ENCODE measurements at regions not wholly inside any gene's neighbourhood (a gene's known extent, or its start where the extent isn't known, plus 50 kb on each side); places are given as distances from the start of the nearest gene placed in this dataset.
"Not testable (repeated sequence)": the region's sequence is repeated elsewhere in the genome, so short reads cannot be mapped to it uniquely, and the experiment has no call there.

DNA sequence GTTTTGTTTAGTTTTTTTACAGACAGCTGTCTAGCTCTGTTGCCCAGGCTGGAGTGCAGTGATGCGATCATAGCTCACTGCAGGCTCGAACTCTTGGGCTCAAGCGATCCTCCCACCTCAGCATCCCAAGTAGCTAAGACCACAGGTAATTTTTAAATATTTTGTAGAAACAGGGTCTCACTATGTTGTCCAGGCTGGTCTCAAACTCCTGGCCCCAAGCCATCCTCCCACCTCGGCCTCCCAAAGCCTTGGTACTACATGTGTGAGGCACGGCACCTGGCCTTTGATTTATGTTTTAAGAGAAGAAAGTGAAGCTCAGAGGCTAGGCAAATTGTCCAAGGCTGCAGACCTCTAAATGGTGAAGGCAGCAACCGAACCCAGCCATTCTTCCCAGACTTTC lies 98.6 kb upstream of the SVIL start:
- H3K4me3 Mint-ChIP-seq: no peak overlapping the region
- DNase-seq: no peak
- H3K4me1 Mint-ChIP-seq: peaks cover 27% of the 10 kb centered on the region
- no peak overlapping the region for H3K27ac Mint-ChIP-seq
- CTCF ChIA-PET: interaction anchor here (1.2 kb wide), 2 partner anchors 11 to 33 kb away, joined by 3 to 4 read pairs; no protein-coding TSS in a partner anchor
- peaks cover 43% of the 10 kb centered on the region for H3K27me3 Mint-ChIP-seq
- peaks cover 19% of the 10 kb centered on the region for H3K36me3 Mint-ChIP-seq
- H3K9me3 Mint-ChIP-seq: peaks cover 2% of the 10 kb centered on the region

DNA sequence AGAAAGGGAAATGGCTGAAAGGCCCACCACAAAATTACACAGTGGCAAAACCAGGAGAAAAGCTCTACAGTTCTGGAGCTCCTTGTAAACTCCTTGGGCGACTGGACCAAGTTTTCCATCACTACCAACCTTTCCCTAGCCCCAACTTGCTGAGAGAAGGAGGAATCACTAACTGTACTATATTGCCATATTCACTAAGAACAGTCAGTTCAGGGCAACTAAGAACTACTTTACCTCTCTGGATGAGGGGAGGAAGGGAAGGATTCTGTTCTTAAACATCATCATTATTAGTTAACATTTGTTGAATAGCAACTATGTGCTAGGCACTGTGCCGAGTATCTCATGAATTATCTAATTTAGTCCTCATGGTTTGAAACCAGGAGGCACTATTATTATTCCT lies 98.1 kb upstream of the SVIL start:
- Mint-ChIP-seq H3K4me1 (peaks cover 27% of the 10 kb centered on the region), H3K36me3 (peaks cover 19% of the 10 kb centered on the region), H3K9me3 (peaks cover 2% of the 10 kb centered on the region), H3K27ac (no peak overlapping the region), H3K27me3 (peaks cover 39% of the 10 kb centered on the region), H3K4me3 (no peak overlapping the region)
- DNase-seq: no peak
- CTCF ChIA-PET: interaction anchor here (1.2 kb wide), 1 partner anchor 12 kb away, joined by 4 read pairs; no protein-coding TSS in a partner anchor

DNA sequence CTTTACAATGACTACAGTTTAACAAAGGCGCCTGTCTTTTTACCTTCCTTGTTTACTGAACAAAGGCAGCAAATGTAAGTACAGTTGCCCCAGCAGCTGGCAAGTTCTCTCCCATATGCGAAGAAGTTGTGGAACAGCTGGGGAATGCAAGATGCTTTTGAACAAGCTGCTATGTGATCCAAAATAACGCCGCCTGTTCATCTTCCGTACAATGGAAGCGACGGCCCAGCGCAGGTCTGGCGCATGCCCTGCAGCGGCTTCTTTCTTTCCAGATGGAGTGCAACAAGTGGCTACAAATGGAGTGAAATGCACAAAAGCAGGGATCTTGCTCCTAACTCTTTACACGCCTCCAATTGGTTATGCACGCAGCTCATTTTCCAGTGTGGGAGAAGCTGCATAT lies 97.0 kb upstream of the SVIL start:
- no peak for DNase-seq
- peaks cover 19% of the 10 kb centered on the region for H3K36me3 Mint-ChIP-seq
- H3K4me3 Mint-ChIP-seq: no peak overlapping the region
- H3K9me3 Mint-ChIP-seq: peaks cover 2% of the 10 kb centered on the region
- CTCF ChIA-PET: no interaction called here
- H3K27me3 Mint-ChIP-seq: peaks cover 28% of the 10 kb centered on the region
- peaks cover 21% of the 10 kb centered on the region for H3K4me1 Mint-ChIP-seq
- H3K27ac Mint-ChIP-seq: no peak overlapping the region

DNA sequence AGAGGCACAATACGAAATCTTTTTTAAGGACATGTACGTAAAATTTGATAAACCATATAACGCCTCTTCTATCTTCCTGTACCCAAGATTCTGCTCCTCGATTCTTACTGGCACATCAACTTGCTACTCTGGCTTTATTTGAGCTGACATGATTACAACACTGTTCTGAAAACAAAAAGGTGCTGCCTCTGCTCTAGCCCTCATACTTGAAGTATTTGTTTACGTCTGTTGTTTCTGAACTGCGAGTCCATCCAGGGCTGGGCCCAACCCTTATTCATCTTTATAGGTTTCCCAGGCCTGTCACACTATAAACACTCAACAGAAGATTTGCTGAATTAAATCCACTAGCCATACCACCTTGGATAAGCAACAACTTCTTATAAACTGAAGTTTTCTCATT lies 96.2 kb upstream of the SVIL start:
- Mint-ChIP-seq H3K9me3 (peaks cover 2% of the 10 kb centered on the region), H3K4me3 (no peak overlapping the region), H3K27ac (no peak overlapping the region), H3K4me1 (peaks cover 21% of the 10 kb centered on the region), H3K27me3 (peaks cover 22% of the 10 kb centered on the region), H3K36me3 (peaks cover 19% of the 10 kb centered on the region)
- CTCF ChIA-PET: no interaction called here
- no peak for DNase-seq

DNA sequence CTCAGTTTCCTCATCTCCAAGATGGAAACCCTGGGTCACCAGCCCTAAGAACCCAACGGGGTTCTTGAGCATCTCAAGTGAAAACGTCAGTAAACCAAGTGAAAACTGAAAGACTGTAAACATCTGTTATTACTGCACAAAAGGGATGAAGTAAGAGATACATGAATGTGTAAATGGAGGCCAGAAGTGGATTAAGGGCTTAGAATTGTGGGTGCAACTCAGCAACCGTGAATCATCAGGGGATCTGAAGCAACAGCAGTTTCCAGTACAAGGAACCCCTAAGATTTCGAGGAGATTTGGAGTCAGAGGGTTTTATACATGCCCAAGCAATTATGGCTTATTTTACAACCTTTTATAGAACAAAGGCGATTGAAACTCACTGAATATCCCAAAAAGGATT lies 95.7 kb upstream of the SVIL start:
- Mint-ChIP-seq H3K4me3 (no peak overlapping the region), H3K4me1 (peaks cover 22% of the 10 kb centered on the region), H3K27ac (no peak overlapping the region), H3K9me3 (peaks cover 2% of the 10 kb centered on the region), H3K27me3 (peaks cover 18% of the 10 kb centered on the region), H3K36me3 (peaks cover 19% of the 10 kb centered on the region)
- CTCF ChIA-PET: no interaction called here
- DNase-seq: no peak

DNA sequence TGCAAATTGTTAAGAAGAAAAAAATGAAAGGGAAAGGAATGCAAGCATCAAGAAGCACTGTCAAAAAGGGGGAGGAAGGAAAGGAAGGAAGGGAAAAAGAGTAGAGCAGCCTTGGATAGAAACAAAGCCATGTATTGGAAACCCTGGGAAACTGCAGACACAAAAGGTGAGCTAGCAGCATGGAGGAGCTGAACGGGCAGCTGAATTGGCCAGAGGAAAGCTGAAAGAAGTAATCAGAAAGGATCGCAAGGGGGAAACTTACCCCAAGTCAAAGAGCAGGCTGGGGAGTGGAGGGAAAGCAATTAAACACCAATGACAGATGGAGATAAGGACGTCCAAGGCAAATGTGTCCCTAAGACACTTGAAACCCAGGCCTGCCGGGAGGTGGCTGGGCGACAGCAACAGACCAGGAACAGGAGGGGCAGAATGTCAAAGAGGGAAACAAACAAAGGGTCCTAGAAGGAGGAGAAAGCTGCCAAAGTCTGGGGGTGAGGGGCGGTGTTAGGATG lies 93.8 kb upstream of the SVIL start:
- CTCF ChIA-PET: no interaction called here
- H3K4me1 Mint-ChIP-seq: peaks cover 16% of the 10 kb centered on the region

DNA sequence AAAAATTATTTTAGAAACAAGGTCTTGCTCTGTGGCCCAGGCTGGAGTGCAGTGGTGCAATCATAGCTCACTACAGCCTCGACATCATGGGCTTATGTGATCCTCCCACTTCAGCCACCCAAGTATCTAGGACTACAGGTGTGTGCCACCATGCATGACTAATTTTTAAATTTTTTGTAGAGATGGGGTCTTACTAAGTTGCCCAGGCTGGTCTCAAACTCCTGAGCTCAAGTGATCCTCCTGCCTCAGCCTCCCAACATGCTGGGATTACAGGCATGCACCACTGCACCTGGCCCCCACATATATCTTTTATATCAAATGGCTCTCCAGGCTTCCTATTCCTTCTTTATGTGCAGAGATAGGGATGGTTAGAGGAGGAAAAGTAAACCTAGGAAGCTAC lies 91.2 kb upstream of the SVIL start:
- H3K4me1 Mint-ChIP-seq, H3K9me3 Mint-ChIP-seq, H3K27ac Mint-ChIP-seq, DNase-seq, CTCF ChIA-PET, H3K27me3 Mint-ChIP-seq, H3K4me3 Mint-ChIP-seq: not testable (repeated sequence)
- H3K36me3 Mint-ChIP-seq: peaks cover 22% of the 10 kb centered on the region

More for the DNA sequence above, 93.8 kb upstream of the SVIL start:
- Mint-ChIP-seq H3K27ac (no peak overlapping the region), H3K9me3 (peaks cover 2% of the 10 kb centered on the region), H3K36me3 (peaks cover 19% of the 10 kb centered on the region), H3K4me3 (no peak overlapping the region), H3K27me3 (peaks cover 9% of the 10 kb centered on the region)
- no peak for DNase-seq

DNA sequence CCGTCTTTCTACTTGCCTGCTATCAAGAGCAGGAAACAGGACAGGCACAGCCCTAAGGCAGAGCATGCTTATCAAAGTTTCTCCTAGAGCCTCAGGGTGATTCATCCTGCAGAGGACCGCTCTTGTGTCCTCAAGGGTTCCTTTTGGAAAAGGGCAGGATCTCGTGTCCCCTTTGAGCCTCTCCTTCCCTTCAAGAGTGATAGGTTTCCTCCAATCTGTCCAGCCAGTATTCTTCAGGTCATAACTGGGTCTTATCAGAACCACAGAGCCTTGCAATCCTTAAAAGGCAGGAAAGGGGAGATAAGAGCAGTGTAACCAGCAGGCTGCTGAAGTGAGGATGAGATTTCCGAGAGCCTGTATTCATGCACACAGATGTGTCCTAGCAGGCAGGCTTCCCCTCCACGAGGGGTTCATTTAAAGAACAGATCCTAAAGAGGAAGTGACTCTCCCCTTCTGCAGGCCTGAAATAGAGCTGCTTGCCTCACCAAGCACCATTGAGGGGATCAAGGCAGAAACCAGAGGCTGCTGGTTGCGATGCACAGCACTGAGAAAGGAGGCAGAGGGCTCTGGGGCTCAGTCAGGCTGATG lies 90.5 kb upstream of the SVIL start:
- Mint-ChIP-seq H3K36me3 (peaks cover 20% of the 10 kb centered on the region), H3K4me3 (no peak overlapping the region), H3K27ac (no peak overlapping the region), H3K4me1 (peaks cover 9% of the 10 kb centered on the region), H3K27me3 (peaks cover 4% of the 10 kb centered on the region), H3K9me3 (peaks cover 10% of the 10 kb centered on the region)
- DNase-seq: no peak
- CTCF ChIA-PET: no interaction called here

DNA sequence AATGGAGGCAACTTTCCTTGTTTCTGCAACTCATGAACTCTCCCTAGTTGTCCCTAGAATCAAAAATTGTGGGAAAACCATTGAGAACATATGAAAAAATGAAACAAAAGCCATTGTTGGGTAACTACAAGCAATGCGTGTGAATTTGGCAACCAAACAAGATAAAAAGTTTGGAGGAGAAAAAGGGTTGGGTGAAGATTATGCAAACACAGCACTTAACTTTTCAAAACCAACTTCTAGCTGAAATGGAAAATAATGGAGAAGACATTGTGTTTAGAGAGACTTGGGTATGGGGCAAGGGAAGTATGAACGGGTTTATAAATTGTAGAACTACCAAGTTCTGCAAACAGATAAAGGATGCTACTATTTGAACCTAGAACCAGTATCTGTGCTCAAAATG lies 89.0 kb upstream of the SVIL start:
- Mint-ChIP-seq H3K27me3 (peaks cover 4% of the 10 kb centered on the region), H3K36me3 (peaks cover 21% of the 10 kb centered on the region), H3K27ac (no peak overlapping the region), H3K9me3 (peaks cover 20% of the 10 kb centered on the region), H3K4me1 (peaks cover 9% of the 10 kb centered on the region), H3K4me3 (no peak overlapping the region)
- no peak for DNase-seq
- CTCF ChIA-PET: no interaction called here

DNA sequence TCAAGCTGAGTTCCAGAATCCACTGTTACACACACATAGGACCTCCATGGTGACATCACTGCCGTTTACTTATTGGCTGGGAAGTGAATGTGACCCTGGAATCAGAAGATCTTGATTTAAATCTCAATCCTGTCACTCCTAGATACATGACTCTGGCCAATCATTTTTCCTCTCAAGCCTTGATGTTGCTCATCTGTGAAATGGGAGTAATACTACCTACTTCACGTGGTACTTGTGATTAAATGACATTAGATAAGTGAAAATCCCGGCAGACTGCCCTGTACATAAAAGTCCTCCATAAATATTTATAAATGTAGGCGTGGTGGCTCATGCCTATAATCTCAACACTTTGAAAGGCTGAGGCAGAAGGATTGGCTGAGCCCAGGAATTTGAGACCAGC lies 88.0 kb upstream of the SVIL start:
- no peak for DNase-seq
- CTCF ChIA-PET: no interaction called here
- Mint-ChIP-seq H3K36me3 (peaks cover 22% of the 10 kb centered on the region), H3K27ac (no peak overlapping the region), H3K4me1 (peaks cover 9% of the 10 kb centered on the region), H3K27me3 (no peaks in the 10 kb centered on the region), H3K9me3 (peaks cover 25% of the 10 kb centered on the region), H3K4me3 (no peak overlapping the region)

DNA sequence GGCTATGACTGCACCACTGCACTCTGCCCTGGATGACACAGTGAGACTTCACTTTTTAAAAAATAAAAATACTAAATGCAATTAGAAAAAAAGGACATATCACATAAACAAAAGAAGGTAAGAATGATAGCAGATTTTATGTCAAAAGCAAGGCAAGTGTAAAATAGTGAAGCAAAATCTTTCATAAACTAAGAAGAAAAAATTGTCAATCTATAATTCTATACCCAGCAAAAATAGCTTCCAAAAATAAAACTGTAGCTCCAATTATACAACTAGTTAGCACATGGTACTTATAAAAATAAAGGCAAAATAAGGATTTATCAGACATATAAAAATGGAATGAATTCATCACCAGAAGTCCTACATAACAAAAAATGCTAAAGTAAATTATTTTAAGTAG lies 85.4 kb upstream of the SVIL start:
- no peaks in the 10 kb centered on the region for H3K27me3 Mint-ChIP-seq
- peaks cover 25% of the 10 kb centered on the region for H3K9me3 Mint-ChIP-seq
- H3K4me3 Mint-ChIP-seq: no peak overlapping the region
- CTCF ChIA-PET: no interaction called here
- H3K27ac Mint-ChIP-seq: no peak overlapping the region
- peaks cover 5% of the 10 kb centered on the region for H3K4me1 Mint-ChIP-seq
- DNase-seq: no peak
- H3K36me3 Mint-ChIP-seq: peaks cover 23% of the 10 kb centered on the region

DNA sequence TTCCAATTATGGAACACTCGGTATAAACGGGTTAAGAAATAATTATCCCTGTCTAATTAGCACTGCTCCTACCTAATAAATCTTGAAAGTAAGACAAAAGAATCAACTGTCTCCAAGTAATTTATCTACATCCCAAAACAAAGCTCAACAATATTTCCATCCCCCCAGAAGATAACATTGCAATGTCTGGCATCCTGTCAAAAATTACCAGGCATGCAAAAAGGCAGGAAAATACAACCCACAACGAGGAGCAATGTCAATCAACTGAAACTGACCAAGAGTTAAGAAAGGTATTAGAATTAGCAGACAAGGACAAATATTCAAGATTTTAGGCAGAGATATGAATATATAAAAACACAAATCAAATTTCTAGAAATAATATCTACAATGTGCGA lies 84.5 kb upstream of the SVIL start:
- Mint-ChIP-seq H3K27me3 (no peaks in the 10 kb centered on the region), H3K9me3 (peaks cover 25% of the 10 kb centered on the region), H3K36me3 (peaks cover 25% of the 10 kb centered on the region), H3K4me3 (no peak overlapping the region), H3K27ac (no peak overlapping the region), H3K4me1 (peaks cover 7% of the 10 kb centered on the region)
- DNase-seq: no peak
- CTCF ChIA-PET: no interaction called here

DNA sequence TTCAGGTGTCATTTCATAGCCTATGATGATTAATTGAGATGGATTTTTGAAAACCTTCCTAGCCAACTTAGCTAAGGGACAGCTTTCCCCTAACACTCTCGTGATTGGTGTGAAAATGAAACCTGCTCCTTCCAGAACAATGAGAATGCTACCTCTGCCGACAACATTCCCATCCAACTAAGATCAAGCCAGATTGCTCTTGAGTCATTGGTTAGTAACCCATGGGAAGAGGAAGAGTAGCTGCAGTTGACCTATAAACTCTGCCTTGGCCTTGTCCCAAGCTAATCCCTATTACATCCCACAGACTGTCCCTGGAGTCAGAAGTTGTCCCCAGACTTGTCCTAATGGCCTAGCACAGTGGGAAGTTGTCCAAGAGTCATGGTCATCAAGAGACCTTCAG lies 80.5 kb upstream of the SVIL start:
- no peak overlapping the region for H3K27ac Mint-ChIP-seq
- no peak overlapping the region for H3K4me3 Mint-ChIP-seq
- H3K9me3 Mint-ChIP-seq: peaks cover 17% of the 10 kb centered on the region
- no peaks in the 10 kb centered on the region for H3K27me3 Mint-ChIP-seq
- no peak for DNase-seq
- H3K36me3 Mint-ChIP-seq: peaks cover 19% of the 10 kb centered on the region
- H3K4me1 Mint-ChIP-seq: peaks cover 3% of the 10 kb centered on the region
- CTCF ChIA-PET: no interaction called here

DNA sequence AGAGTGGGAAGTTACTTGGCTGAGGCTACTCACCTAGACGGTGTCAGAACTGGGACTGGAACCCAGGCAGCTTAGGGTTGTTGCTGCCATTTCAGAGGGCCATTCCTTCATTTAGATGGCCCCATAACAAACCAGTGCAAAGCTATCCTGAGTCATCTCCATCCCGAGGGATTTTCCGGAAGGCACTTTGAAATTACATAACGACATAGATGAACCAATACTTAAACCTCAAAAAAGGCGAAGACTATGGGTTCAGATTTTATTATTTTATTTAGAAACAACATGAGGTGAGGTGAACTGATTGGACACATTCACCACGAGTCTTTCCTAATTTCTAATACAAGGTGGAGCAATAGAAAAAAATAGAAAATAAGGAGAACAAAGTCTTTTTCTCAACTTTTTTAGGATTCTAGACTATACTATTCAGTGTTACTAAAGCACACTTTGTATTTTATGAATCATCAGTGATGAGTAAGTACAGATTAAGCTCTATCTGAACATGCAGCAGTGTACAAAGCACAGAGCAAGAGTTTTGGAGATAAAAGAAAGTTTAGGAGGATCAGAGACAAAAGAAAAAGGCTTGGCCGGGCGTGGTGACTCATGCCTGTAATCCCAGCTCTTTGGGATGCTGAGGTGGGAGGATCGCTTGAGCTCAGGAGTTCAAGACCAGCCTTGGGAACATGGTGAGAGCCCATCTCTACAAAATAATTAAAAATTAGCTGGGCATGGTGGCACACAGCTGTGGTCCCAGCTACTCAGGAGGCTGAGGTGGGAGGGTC lies 79.5 kb upstream of the SVIL start:
- Mint-ChIP-seq H3K9me3 (peaks cover 10% of the 10 kb centered on the region), H3K4me3 (no peak overlapping the region), H3K27ac (no peak overlapping the region), H3K4me1 (peaks cover 3% of the 10 kb centered on the region), H3K36me3 (peaks cover 13% of the 10 kb centered on the region), H3K27me3 (no peaks in the 10 kb centered on the region)
- no peak for DNase-seq
- CTCF ChIA-PET: no interaction called here

DNA sequence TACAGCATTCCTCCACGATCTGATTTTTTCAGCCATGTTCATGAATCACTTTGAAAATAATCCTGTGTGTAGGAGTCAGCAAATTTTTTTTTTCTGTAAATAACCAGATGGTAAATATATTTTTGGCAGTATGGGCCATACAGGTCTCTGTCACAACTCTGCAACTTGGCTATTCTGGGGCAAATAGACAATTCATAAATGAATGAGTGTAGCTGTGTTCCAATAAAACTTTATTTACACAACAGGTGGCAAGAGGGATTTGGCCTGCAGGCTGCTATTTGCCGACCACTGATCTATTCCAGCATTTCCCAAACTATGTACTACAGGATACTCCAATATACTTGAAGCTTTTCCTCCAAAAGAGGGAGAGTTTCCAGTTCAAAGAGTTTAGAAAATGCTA lies 78.7 kb upstream of the SVIL start:
- Mint-ChIP-seq H3K9me3 (peaks cover 3% of the 10 kb centered on the region), H3K27ac (no peak overlapping the region), H3K36me3 (peaks cover 9% of the 10 kb centered on the region), H3K27me3 (no peaks in the 10 kb centered on the region), H3K4me1 (peaks cover 3% of the 10 kb centered on the region), H3K4me3 (no peak overlapping the region)
- no peak for DNase-seq
- CTCF ChIA-PET: no interaction called here
